OCI-M1 (cell line): ENCODE measurements at regions not wholly inside any gene's neighbourhood (a gene's known extent, or its start where the extent isn't known, plus 50 kb on each side); places are given as distances from the start of the nearest gene placed in this dataset.

Source experiments
- DNase-seq: peaks from one replicate; lab custom pipeline; 2025; lab: John Stamatoyannopoulos, UW

- no peak for DNase-seq
Measured at GRCh38 chr1:209402697-209403096, 180.8 kb upstream of the CAMK1G start.

- DNase-seq = no peak
Measured at GRCh38 chr1:209403921-209404320, 179.6 kb upstream of the CAMK1G start.

DNA sequence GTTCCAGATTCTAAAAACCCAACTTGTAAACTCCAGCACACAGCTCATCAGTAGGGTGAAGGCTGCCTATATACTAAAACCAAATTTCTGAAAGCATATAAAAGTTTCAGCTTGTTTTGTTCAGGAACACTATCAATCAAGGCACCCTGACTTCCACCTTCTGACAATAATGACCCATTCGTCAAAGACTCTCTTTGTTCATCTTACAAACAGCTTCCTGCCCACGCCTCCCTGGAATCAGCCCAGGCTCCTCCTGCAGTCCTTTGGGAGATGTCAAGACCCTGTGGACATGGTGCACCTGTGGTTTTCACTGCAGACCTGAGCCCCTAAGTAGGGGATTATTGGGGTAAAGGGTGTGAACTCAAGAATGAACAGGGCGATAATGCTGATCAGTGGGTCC, 178.9 kb upstream of the CAMK1G start:
- DNase-seq = no peak

- no peak for DNase-seq
Measured at GRCh38 chr1:209405183-209405814, 178.2 kb upstream of the CAMK1G start.

- no peak for DNase-seq
Measured at GRCh38 chr1:209406168-209406567, 177.3 kb upstream of the CAMK1G start.

DNA sequence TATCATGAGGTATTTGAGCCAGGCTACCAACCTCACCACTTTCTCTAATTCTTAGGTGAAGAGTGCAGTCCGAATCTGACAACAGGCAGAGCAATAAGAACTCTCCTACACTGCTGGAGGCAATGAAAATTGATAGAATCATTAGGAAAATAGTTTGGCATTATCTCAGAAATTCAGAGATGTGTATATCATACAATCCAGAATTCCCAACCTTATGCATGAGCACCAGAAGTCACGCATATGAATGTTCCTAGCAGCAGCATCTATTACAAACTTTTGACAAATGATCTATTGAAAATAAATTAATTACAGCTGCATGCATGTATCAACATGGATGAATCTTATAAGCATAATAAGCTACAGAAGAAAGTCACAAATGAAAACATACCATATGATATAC, 176.9 kb upstream of the CAMK1G start:
- DNase-seq = no peak

DNA sequence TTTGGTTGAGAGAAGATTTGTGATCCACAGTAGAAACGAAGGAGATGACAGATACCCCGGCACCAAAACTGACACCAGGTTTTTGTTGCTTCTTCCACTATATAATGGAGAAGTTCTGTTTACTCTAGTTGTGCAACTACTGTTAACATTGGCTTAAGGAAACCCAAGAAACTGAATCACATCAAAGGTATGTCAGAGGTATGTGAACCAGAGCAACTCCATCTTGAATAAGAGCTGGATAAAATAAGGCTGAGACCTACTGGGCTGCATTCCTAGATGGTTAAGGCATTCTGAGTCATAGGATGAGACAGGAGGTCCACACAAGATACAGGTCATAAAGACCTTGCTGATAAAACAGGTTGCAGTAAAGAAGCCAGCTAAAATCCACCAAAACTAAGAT, 173.7 kb upstream of the CAMK1G start:
- DNase-seq = no peak

DNA sequence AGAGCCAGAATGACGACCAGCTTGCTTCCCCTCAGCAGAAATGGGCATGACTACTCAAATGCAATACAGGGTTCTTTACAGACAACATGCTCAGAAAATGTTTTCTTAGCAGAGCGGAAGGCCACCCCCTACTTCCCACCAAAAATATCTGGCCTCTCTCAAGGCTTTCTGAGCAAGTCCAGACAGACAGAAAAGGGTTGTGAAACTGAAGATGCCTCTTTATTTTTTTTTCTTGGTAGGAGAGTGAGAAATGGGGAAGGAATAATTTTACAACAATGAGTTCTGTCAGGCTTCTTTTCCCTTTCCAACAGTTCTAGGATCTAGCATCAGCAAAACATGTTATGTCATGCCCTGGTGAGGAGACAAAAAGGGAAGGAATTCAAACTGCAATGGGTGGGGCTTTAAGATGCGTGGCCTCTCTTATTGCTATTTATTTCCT, 172.0 kb upstream of the CAMK1G start:
- no peak for DNase-seq

- no peak for DNase-seq
Measured at GRCh38 chr1:209412036-209412435, 171.5 kb upstream of the CAMK1G start.

DNA sequence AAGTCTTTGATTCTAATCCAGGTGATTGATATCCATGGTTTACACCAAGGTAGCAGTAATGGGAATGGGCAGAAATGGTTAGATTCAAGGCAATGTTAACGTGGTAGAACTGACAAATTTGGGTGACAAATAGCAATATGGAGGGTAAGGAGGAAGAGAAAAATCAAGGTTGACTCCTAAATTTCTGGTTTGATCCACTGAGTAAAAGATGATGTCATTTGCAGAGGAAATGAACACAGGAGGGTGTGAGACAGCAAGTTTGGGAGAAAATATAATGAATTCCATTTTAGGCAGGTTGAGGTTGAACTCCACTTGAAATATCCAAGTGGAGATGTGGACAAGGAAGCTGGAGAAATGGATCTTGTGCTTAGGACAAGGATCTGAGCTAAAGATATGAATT, 170.9 kb upstream of the CAMK1G start:
- no peak for DNase-seq

GRCh38 chr1:209413062-209413461, 170.5 kb upstream of the CAMK1G start:
- no peak for DNase-seq

- no peak for DNase-seq
Measured at GRCh38 chr1:209414803-209415329, 168.6 kb upstream of the CAMK1G start.

- no peak for DNase-seq
Measured at GRCh38 chr1:209416039-209416438, 167.5 kb upstream of the CAMK1G start.

DNA sequence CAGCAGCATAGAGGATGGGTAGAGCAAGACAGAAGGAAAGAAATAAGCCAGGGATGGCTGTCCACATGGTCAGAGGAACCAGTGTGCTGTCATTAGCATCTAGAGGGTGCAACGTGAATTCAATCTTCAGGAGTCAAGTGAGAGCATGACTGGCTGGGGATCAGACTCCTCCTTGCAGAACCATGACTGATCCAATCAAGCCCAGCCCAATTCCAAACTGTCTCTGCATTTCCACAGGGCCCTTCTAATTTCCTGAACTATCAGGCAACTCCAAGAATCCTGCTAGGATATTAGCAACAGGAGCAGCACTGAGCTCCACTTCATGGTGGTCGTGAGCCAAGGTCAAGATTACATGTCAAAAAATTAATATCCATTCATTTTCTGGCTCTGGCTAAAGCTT, 166.8 kb upstream of the CAMK1G start:
- no peak for DNase-seq

- no peak for DNase-seq
Measured at GRCh38 chr1:209417761-209418160, 165.8 kb upstream of the CAMK1G start.

DNA sequence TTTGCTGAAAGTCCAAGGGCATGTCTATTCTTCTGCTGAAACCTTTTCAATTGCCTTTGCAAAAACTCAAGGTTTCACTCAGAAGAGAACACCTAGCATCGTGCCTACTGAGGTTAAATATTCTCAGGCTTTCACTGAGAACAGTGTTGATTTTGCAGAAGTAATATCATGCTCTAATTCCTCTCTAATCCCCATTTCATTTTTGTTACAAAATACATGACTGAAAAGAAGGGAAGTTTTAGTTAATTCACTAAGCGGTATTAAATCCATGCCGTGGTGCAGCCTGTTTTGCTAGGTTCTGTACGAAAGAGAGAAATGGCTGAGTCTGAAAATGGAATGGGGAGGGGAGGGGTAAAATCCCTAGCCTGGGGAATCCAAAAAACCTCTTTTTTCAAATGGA, 163.2 kb upstream of the CAMK1G start:
- no peak for DNase-seq

GRCh38 chr1:209421186-209421585, 162.3 kb upstream of the CAMK1G start:
- DNase-seq = no peak

- no peak for DNase-seq
Measured at GRCh38 chr1:209421978-209422680, 161.4 kb upstream of the CAMK1G start.

DNA sequence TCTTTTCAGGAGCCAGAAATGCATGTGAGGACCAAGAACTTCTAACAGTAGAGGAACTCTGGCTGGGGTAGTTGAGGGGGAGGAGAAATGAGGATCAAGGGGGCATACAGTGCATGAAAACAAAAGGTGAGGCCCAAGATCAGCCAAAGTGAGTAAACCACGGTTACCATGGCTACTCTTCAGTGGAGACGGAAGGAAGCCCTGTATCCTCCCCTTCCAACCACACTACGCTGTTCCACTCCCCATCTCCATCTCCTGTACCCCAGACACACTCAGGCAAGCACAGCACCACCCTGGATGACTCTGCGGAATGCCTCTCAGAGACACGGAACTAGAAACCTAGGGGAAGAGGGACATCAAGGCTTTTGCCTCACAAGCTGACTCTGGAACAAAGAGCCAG, 157.6 kb upstream of the CAMK1G start:
- no peak for DNase-seq

DNA sequence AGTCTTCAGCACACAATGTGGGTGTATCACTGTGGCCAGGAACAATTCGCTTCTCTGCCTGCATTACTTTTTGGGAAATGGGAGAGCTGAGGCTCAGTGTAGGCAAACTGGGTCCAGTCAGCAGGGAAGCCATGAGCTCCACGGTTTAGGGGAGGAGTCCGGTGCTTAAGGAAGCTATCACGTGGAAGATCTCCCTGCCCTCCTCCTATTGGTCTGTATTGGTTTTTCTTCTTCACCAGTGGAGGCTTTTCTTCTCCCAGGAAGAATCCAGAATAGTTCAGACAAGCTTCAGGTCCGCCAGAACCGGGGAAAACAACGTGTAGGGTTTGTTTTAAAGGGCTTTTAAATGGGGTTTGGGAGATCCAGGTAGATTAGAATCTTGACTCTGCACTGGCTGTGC, 156.2 kb upstream of the CAMK1G start:
- no peak for DNase-seq

DNA sequence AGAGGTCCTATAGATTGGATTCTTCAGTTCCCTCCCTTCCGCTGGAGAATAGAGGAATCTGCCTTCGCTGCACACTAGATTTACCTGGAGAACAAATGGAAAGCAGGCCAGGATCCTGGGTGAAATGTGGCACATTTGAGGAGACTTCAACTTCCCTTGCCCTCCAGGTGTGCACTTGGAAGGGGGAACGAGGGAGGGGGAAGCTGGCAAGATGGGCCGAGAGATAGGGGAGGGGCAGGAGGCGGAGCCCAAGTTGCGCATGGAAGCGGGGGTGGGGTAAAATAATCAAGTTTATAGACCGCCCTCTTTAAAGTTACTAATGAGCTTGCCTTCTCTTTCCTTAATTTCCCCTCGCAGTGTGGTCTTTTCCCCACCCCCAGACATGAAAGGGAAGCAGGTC, 155.7 kb upstream of the CAMK1G start:
- DNase-seq = no peak

- peak; percentile 21 for DNase-seq
Measured at GRCh38 chr1:209428241-209428921, 155.1 kb upstream of the CAMK1G start.

DNA sequence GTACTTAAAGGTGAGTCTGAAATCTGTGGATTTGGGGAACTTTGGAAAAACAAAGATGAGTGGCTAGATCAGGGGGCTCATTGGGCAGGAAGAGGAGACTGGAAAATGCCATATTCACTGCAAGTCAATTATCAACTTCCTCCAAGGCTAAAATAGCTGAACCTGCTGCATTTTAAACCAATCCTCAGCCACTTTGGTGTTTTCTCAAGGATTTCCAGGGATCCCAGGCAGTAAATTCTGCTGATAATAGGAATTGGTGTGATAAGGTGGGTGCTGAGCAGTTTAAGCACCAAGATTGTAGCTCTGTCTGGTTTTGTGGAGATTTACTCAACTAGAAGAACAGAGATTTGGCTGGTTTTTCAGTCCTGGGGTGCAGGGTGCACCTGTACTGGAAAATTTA, 153.9 kb upstream of the CAMK1G start:
- no peak for DNase-seq
